PC-9 (cell line): ENCODE measurements at regions not wholly inside any gene's neighbourhood (a gene's known extent, or its start where the extent isn't known, plus 50 kb on each side); places are given as distances from the start of the nearest gene placed in this dataset.

Source experiments
- CTCF ChIP-seq: fragments of 200-600 bp; sonication (generic); conservative IDR thresholded peaks from 2 replicates; pipeline ENCODE4 v1.6.1; 2017; ENCODE audit warnings: mixed run types, antibody characterized with exemption, mild to moderate bottlenecking, moderate library complexity
- EZH2 ChIP-seq: fragments of 200-600 bp; sonication (generic); IDR thresholded peaks from 2 replicates; pipeline ENCODE4 v1.8.0; 2017; ENCODE audit warnings: antibody characterized with exemption, low read depth

GRCh38 chr2:120444691-120445240 lies 98.8 kb downstream of the INHBB start:
- no peak for TF ChIP-seq CTCF
- TF ChIP-seq EZH2, result no peak
